Activated CD4-positive, alpha-beta T cell treated with anti-CD3 and anti-CD28 coated beads, Interleukin-2, amount 50 U/mL, for 48 hours (primary cell): ENCODE measurements at regions not wholly inside any gene's neighbourhood (a gene's known extent, or its start where the extent isn't known, plus 50 kb on each side); places are given as distances from the start of the nearest gene placed in this dataset.
"Not testable (repeated sequence)": the region's sequence is repeated elsewhere in the genome, so short reads cannot be mapped to it uniquely, and the experiment has no call there.

ENCODE experiments used
- DNase-seq, 2 experiments: peaks; one replicate each; pipeline ENCODE4 v3.0.0-alpha.2; 2020

DNA sequence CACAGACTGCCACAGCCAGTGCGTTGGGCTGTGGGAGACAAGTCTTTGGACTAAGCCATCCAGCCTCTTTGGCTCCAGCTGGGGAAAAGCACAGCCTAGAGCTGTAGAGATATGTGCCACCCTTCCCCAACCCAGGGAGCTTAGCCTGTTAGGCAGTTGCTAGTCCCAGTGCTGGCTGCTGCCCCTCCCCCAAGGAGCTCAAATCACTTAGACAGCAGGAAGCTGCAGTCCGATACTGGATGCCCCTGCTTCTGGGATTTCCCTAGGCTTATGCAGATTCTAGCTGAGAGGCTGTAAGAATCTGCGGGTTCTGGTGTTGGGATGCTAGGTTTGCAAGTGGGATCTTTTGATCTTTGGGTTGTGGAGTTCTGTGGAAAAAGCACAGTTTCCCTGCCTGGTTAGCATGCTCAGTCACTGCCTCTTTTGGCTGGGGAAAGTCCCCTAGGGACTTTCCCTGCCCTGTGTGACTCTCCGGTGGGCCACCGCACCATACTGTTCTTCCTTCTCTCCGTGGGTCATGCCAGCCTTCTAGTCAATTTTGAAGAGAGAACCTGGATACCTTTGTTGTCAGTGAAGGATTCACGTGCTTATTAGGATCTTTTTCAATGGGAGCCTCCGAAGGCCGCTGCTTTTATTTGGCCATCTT, 792.0 kb downstream of the KCNA4 start:
- DNase-seq: no peak

DNA sequence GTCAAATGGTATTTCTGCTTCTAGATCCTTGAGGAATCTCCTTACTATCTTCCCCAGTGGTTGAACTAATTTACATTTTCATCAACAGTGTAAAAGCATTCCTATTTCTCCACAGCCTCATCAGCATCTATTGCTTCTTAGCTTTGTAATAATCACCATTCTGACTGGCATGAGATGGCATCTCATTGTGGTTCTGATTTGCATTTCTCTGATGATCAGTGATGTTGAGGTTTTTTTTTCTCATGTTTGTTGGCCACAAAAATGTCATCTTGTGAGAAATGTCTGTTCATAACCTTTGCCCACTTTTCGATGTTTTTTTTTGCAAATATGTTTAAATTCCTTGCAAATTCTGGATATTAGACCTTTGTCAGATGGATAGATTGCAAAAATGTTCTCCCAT, 797.3 kb downstream of the KCNA4 start:
- DNase-seq: not testable (repeated sequence)

DNA sequence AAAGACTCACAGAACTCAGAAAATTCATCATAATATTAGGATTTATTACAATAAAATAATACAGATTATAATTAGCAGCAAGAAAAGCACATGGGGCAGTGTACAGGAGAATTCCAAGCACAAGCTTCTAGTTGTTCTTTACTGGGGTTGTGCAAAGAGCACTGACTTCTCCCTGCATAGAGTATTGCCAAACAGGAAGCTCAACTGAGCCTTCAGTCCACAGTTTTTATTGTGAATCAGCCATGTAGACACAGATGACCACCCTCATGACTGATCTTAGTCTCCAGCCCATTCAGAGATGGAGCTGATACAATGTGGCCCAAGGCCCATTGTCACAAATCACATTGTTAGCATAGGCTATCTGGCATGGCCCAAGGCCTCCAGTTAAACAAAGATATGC, 798.9 kb downstream of the KCNA4 start:
- DNase-seq: no peak

DNA sequence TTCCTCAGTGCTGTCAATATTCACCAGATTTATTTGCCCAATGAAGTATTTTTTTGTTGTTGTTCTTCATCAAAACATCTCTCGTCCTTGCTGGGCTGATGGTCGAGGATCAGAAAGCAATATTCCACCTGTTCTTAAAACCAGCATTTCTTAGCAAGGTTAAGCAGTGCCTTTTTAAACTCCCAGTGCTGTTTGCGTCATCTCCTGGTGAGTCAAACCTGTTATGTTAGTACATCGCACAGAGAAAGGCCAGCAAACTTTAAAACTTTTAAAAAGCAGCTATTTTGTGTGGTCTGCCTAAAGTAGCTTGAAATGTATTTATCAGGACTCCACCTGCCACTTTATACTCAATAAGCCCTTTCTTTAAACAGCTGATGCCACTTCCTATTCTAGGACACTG, 802.0 kb downstream of the KCNA4 start:
- no peak for DNase-seq

DNA sequence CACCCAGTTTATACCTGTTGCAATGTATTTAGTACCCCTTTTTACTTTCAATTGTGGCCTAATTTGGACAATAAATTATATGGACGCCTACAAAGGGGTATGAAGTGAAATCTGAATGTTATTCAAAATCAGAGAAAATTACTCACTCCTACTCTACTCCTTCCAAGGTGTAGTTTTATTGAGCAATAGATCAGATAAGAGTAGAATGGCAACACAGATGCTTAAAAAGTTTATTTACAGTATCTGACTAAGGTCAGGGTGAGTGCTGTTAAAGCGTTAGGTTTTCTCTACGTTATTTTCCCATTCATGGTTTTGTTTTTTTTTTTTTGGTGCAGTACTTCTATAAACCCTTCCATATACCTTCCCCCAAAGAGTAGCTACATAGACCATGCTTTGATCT, 805.6 kb downstream of the KCNA4 start:
- no peak for DNase-seq

DNA sequence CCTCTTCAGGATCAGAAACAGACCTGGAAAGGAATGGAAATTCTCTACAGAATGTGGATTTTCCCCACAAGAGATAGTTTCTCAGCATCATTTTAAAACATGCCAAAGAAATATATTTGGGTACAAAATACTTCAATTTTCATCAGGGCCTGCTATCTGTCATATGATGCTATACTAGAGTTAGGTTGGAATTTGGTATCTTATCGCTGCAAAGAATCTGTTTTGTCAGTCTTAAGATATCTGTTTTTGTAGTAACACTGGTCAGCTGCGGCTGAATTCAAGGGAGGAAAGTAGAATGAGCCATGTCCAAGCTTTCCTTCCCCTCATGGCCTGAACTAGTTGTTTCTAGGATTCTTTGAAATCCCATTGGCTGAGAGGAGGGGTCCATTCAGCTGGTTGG, 806.4 kb downstream of the KCNA4 start:
- no peak for DNase-seq

DNA sequence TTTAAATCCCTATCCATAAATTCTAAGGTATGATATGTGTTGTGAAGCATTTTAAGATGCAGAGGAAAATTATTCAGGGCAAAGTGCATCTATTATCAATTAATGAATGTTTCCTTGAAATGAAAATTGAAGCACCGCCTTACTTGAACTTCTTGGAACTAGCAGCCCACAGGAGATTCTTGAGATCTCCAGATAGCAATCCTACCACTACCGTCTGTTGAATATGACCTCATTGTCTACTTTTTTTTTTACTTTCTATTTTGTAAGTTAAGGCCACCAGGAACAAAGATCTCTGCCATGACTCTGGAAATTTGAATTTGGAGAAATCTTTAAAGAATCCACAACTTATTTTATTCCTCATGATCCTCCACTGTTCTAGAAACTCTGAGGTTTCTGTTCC, 808.7 kb downstream of the KCNA4 start:
- DNase-seq: no peak

DNA sequence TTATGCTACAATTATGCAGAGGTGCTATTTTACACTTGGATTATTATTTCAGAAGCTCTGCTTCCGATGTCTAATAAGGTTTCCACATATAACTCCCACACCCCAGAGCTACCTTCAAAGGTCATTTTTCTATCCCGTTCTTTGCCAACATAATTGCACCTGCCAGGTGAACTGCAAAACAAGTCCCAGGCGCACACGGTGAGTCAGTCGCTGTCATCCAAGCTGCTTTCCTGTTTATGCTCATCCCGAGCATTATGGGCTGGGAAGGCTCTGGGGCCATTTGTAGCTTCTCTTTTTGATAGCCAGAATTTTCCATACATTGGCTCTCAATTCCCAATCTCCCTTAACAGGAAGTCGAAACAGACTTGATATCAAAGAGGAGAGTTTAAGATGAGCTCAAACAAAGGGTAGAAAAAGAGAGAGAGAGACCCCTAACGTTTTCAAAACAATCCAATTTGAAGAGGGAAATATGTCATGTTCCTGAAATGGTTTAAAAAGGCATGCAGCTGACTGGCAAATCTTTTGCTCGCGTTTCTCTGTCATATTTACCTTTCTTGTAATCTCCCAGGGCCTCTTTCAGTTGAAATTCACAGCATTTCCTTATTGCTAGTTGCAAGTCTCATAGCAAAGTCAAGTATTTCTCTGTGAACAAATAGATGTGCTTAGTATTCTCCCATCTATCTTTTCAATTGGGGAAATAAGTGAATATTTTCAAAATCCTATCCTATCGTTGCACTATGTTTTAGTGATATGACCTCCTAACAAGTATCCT, 815.9 kb downstream of the KCNA4 start:
- DNase-seq: no peak

DNA sequence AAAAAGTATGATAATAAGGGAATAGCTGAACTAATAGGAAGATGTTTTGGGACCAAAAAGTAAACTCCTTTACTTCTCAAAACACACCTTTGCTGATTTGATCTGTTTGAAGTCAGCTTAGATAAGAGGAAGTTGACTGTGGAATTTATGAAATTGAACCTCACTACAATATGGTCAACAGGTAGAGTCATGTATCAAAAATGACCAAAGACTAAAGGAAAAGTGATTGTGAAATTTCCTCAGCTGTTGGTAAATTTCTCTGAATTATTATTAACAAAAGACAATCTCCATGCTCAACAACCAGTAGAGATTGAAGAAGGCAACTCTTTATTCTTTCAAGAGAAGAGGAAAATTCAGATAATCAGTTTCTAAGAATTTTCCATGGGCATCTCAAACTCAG, 826.5 kb downstream of the KCNA4 start:
- no peak for DNase-seq

DNA sequence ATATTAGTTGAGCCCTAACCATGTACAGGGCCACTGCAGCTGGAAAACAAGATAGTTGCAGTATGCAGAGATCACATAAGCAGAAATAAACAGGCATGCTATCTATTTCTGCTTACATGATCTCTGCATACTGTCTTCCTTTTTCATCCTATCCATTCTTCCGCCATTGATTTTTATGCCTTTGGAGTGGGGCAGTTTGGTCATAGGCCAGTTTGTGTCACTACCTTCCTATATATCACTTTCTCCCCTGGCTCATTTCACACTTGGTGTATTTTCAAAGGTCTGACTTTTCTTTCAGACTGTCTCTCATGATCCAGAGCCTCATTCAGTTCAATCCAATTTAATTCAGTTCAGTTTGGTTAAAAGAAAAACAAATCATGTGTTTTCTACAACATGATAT, 829.6 kb downstream of the KCNA4 start:
- no peak for DNase-seq

DNA sequence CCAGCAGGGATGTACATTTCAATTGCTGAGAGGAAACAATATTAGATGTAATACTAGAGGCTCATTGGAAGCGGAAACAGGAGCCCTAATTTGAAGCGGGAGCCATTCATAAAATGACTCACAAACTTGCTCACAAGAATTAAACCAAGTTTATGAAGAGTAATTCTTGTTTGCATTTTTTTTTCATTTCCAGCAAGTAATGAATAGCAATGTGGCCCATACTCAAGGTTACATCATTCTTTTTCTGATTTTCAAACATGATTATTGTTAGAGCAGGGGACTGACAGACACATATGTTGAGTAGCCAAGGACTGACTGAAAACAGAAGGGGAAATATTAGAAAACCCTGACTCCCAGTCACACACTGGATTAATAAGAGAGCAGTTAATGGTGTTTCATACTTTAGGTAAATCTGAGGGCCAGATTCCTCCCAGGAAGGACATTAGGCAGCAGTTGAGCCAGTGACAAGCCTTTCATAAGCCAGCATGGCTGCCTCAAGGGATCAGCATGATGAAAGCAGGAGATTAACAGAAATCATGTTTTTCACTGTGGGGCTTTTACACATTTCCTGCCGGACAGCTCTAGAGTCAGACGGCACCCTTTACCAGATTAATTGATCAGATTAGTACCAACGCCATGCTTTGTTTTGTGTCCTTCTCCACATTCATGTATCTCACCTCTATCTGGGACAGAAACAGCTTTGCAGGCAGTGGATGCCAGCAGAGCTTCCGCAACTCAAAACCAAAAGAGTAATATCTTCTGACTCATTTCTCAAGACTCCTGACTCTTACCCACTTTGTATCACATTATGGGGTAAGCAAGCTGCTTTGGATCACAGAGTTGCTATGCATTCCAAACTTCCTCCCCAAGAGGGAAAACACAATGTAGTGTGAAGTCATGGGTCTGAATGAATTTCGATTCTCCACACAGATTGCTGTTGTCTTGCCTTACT, 831.6 kb downstream of the KCNA4 start:
- no peak for DNase-seq

DNA sequence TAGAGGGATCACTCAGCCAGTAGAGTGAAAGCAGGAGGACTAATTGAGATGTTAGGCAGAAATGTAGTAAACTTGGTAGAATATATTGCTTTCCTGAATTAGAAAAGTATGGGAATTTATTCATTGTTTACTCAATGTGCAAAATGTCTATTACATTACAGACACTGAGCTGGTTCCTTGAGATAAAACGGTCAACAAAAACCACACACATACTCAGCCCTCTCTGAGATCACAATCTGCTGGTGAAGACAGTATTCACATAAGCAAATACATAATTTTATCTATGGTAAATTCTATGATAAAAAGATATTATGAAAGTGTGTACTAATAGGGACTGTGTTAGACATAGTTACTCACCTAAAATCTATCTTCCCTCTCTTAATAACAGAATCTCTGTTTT, 833.5 kb downstream of the KCNA4 start:
- no peak for DNase-seq

DNA sequence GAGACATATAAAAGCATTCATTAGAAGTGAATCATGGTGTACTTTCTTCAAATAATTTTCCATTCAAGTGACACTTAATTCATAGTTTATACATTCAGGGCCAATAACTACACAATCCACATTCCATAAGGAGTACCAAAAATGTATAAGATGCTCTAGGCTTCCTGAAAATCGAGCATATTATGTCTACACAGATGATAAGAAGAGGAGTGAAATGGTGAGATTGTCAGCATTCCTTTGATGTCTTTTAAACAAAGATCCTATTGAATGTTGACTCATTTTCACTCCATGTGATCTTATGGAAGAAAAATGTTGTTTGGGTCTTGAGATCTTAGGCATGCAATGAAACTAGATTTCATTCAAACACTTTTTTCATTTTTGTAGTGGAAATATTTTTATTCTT, 843.2 kb downstream of the KCNA4 start:
- DNase-seq: no peak

DNA sequence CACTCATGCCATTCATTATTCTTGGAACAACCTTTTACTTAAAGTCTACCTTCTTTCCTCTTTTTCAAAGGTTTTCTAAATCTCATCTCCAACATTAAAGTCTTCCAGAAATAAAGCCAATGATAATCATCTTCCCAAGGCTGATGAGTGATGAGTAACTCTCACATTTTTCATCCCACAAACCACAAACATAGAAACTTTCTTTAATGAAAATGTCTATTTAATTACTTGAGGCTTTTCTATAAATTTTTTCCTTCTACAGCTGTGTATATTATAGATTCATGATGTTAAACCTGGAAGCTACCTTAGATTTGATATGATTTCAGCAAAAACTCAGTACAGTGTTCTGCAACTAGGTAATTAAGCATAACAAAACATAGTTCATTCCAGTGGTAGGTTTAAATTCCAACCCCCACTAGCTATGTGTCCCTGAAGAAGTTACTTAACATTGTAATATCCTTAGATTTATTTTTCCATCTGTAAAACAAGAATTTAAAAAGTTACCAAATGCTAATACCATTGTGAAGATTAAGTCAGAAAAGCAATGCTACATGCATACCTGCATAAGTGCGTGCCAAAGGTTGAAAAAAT, 845.4 kb downstream of the KCNA4 start:
- no peak for DNase-seq

DNA sequence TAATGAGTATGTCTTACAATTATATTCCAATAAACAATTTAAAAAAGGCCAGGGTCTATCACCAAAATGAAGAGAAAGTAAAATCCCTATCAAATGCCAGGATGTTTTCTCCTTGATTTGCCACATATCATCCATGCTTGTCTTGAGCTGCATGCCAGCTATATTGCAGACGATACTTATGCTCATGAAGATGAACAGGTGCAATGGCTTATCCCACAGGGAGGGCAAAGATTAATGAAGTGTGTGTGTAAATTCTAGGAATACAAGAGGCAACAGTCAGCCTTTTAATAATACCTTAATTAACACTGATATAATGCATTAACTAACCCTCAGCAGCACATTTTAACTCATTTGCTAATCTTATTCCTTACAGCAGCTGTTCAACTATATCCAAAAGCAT, 850.5 kb downstream of the KCNA4 start:
- no peak for DNase-seq

DNA sequence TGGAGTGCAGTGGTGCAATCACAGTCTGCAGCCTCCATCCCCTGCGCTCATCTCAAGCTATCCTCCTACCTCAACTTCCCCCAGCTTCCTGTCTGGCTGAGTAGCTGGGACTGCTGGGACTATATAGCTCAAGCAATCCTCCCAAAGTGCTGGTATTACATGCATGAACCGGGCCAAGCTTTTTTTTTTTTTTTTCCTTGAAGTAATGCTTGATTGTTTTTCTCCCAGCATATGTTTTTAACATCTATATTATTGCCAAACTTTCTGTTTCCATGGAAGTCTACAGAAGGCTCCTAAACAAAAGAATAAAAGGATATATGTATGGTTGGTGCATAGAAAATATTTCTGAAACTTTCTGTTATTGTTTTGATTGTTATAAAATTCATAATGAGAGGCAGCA, 853.6 kb downstream of the KCNA4 start:
- DNase-seq: no peak

DNA sequence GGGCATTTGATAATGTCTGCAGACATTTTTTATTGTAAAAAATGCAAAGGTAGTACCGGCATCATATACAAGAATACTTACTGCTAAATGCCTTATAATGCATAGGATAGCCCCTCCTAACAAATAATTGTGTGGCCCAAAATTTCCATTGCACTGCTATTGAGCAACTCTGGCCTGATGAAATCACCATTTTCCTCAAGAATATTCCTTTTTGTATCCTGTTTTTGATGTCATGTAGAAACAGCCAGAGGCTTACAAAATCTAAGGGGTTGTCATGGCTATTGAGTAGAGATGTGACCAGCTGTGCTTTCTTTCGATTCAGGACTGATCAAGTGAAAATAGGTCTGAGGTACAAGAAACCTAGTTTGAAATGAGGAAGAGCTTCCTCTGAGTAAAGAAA, 854.3 kb downstream of the KCNA4 start:
- no peak for DNase-seq

DNA sequence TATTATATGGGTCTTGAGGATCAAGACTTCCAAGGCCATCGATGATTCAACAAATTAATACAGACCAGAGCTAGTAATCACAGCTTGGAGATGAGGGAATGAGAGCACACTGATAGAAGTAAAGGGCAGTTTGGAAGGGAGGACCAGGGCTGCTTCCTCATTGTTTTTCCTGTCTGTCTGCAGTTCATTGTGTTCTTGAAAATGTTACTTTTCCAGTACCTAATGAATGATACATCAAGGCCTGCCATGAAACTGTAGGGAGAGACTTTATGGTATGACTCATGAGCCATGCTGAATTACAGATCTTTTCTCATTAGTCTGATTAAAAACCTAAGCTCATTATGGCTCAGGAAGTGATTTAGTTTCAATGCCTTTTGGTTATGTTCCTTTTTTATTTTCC, 855.6 kb downstream of the KCNA4 start:
- no peak for DNase-seq

DNA sequence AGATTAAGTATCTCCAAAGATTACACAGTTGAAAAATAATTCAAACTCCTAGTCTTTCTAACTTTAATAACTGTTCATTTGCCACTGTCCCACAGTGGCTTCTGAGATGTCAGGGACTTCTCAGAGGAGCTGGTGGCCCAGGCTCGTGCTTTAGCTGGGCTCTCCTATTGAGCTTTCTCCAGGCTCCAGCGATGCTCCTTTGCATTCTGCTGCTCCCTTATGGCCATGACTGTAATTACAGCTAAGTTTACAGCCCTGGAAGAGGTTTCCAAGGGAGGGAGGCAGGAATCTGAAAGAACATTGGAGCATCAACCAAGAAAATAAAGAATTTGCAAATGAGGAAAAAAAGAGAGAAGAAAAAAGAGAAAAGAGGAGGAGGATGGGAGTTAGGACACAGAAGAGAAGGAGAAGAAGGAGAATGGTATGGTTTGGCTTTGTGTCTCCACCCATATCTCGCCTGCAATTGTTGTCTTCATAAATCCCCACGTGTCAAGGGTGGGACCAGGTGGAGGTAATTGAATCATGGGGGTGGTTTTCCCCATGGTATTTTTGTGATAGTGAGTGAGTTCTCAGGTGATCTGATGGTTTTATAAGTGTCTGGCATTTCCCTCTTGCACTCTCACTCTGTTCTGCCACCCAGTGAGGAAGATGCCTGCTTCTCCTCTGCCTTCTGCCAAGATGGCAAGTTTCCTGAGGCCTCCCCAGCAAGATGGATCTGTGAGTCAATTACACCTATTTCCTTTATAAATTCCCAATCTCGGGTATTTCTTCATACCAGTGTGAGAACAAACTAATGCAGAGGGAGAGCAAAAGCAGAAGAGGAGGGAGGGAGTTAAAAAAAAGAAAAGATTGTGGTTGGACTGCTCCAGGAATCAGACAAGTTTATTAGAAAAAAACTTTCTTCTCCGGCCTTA, 857.0 kb downstream of the KCNA4 start:
- DNase-seq: no peak

DNA sequence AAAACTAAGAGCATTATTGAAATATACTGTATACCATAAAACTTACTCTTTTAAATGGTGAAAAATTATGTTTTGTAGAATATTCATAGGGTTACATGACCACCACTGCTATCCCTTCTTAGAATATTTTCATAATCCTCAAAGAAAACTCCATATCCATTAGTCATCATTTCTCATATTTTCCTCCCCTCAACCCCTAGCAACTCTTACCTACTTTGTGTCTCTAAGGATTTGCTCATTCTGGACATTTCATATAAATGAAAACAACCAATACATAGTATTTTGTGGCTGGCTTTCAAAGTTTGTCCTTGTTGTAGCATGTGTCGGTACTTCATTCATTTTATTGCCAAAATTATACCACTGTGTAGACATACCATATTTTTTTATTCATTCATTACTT, 863.8 kb downstream of the KCNA4 start:
- no peak for DNase-seq

DNA sequence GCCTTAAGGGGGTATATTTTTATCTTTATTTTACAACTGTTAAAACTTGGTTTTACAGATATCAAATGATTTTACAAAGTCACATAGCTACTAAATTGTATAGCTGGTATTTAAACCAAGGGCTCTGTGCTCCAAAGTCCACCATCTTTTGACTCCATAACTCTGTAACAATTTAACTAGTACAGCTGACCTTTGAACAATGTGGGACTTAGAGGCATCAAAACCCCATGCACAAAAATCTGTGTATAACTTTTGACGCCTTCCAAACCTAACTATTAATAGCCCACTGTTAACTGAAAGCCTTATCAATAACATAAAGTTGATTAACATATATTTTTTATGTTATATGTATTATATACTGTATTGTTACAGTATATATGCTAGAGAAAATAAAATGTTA, 874.3 kb downstream of the KCNA4 start:
- not testable (repeated sequence) for DNase-seq

DNA sequence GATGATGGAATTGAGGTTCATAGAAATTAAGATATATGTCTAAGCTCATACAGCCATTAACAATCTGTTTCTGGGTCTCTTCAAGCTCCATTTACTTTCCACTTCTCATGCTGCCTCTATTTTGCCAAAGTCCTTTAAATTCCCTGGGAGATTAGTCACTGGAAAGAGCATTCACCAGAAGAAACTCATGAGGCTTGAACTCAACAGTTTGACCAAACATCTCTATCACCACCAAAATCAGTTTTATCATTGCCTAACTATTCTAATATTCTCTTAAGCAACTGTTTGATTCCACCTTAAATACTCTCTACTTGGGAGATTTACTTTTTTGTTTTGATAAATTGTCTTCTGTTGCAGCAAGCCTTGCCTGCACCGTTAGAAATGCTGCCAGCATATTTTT, 881.3 kb downstream of the KCNA4 start:
- DNase-seq: no peak
